ENCODE measurements at regions not wholly inside any gene's neighbourhood (a gene's known extent, or its start where the extent isn't known, plus 50 kb on each side); places are given as distances from the start of the nearest gene placed in this dataset.
"Not testable (repeated sequence)": the region's sequence is repeated elsewhere in the genome, so short reads cannot be mapped to it uniquely, and the experiment has no call there.

- ChIA-PET POLR2A (no interaction called here), CTCF (no interaction called here)
- DNase-seq: no peak
- Histone ChIP-seq H3K4me1 (ENCODE audit: control extremely low read depth in 1 of 4, control insufficient read depth in 4 of 4, insufficient read depth in 4 of 4, low read length in 3 of 4) (no peaks in the 10 kb centered on the region), H3K4me3 (ENCODE audit: control insufficient read depth in 1 of 7, extremely low read depth in 1 of 7, insufficient read depth in 4 of 7, low read depth in 2 of 7, low read length in 6 of 7) (no peak overlapping the region), H3K9me3 (ENCODE audit: control extremely low read depth in 1 of 5, control insufficient read depth in 4 of 5, insufficient read depth in 2 of 5, low read depth in 1 of 5, low read length in 4 of 5) (no peaks in the 10 kb centered on the region), H3K36me3 (ENCODE audit: control insufficient read depth in 4 of 4, insufficient read depth in 4 of 4, low read length in 3 of 4) (no peaks in the 10 kb centered on the region), H3K27me3 (replicated peaks in 2 of 5; ENCODE audit: control insufficient read depth in 4 of 5, insufficient read depth in 5 of 5, low read length in 4 of 5) (peaks cover 0 to 2% (median 0%) of the 10 kb centered on the region in 5 experiments), H3K27ac (ENCODE audit: insufficient read depth in 1 of 2, low read depth in 1 of 2, low read length in 2 of 2, poor library complexity in 1 of 2, severe bottlenecking in 2 of 2) (no peak overlapping the region)
- no CpG with 5 or more reads among the region's 4 CpGs for WGBS (ENCODE audit: insufficient coverage)
These were observed 114.0 kb downstream of the FHIP1A start for GRCh38 chr4:151522866-151523519.

GRCh38 chr4:151524610-151525009 lies 115.6 kb downstream of the FHIP1A start:
- Histone ChIP-seq H3K36me3 (ENCODE audit: control insufficient read depth in 4 of 4, insufficient read depth in 4 of 4, low read length in 3 of 4) (no peaks in the 10 kb centered on the region), H3K4me1 (ENCODE audit: control extremely low read depth in 1 of 4, control insufficient read depth in 4 of 4, insufficient read depth in 4 of 4, low read length in 3 of 4) (no peaks in the 10 kb centered on the region), H3K4me3 (ENCODE audit: control insufficient read depth in 1 of 7, extremely low read depth in 1 of 7, insufficient read depth in 4 of 7, low read depth in 2 of 7, low read length in 6 of 7) (no peak overlapping the region), H3K27me3 (replicated peaks in 2 of 5; ENCODE audit: control insufficient read depth in 4 of 5, insufficient read depth in 5 of 5, low read length in 4 of 5) (peaks cover 0 to 4% (median 0%) of the 10 kb centered on the region in 5 experiments), H3K9me3 (ENCODE audit: control extremely low read depth in 1 of 5, control insufficient read depth in 4 of 5, insufficient read depth in 2 of 5, low read depth in 1 of 5, low read length in 4 of 5) (no peaks in the 10 kb centered on the region), H3K27ac (ENCODE audit: insufficient read depth in 1 of 2, low read depth in 1 of 2, low read length in 2 of 2, poor library complexity in 1 of 2, severe bottlenecking in 2 of 2) (no peak overlapping the region)
- no CpG with 5 or more reads among the region's 2 CpGs for WGBS (ENCODE audit: insufficient coverage)
- no peak for DNase-seq
- ChIA-PET POLR2A (interaction anchor here (0.6 kb wide), 1 partner anchor 63 kb away, joined by 3 read pairs; no protein-coding TSS in a partner anchor), CTCF (interaction anchor here (0.6 kb wide), 1 partner anchor 486 kb away, joined by 3 read pairs; no protein-coding TSS in a partner anchor)

GRCh38 chr4:151526489-151526888 lies 117.5 kb downstream of the FHIP1A start:
- H3K4me3 ChIP-seq (ENCODE audit: control insufficient read depth in 1 of 7, extremely low read depth in 1 of 7, insufficient read depth in 4 of 7, low read depth in 2 of 7, low read length in 6 of 7); DNase-seq; H3K27ac ChIP-seq (ENCODE audit: insufficient read depth in 1 of 2, low read depth in 1 of 2, low read length in 2 of 2, poor library complexity in 1 of 2, severe bottlenecking in 2 of 2); CTCF ChIA-PET; H3K36me3 ChIP-seq (ENCODE audit: control insufficient read depth in 4 of 4, insufficient read depth in 4 of 4, low read length in 3 of 4); H3K4me1 ChIP-seq (ENCODE audit: control extremely low read depth in 1 of 4, control insufficient read depth in 4 of 4, insufficient read depth in 4 of 4, low read length in 3 of 4); H3K27me3 ChIP-seq (replicated peaks in 2 of 5; ENCODE audit: control insufficient read depth in 4 of 5, insufficient read depth in 5 of 5, low read length in 4 of 5); H3K9me3 ChIP-seq (ENCODE audit: control extremely low read depth in 1 of 5, control insufficient read depth in 4 of 5, insufficient read depth in 2 of 5, low read depth in 1 of 5, low read length in 4 of 5); POLR2A ChIA-PET: not testable (repeated sequence)
- 95% methylated on average over 6 of the region's 36 CpGs for WGBS (ENCODE audit: insufficient coverage)

GRCh38 chr4:151527699-151528098 lies 118.7 kb downstream of the FHIP1A start:
- WGBS (ENCODE audit: insufficient coverage): 100% methylated on average over 1 of the region's 2 CpGs
- CTCF ChIA-PET: no interaction called here
- POLR2A ChIA-PET: no interaction called here

GRCh38 chr4:151529187-151529586 lies 120.2 kb downstream of the FHIP1A start:
- H3K36me3 ChIP-seq (ENCODE audit: control insufficient read depth in 4 of 4, insufficient read depth in 4 of 4, low read length in 3 of 4): no peaks in the 10 kb centered on the region
- H3K9me3 ChIP-seq (ENCODE audit: control extremely low read depth in 1 of 5, control insufficient read depth in 4 of 5, insufficient read depth in 2 of 5, low read depth in 1 of 5, low read length in 4 of 5): no peaks in the 10 kb centered on the region
- ChIA-PET CTCF (no interaction called here), POLR2A (no interaction called here)
- H3K4me3 ChIP-seq (ENCODE audit: control insufficient read depth in 1 of 7, extremely low read depth in 1 of 7, insufficient read depth in 4 of 7, low read depth in 2 of 7, low read length in 6 of 7): no peak overlapping the region
- H3K27ac ChIP-seq (ENCODE audit: insufficient read depth in 1 of 2, low read depth in 1 of 2, low read length in 2 of 2, poor library complexity in 1 of 2, severe bottlenecking in 2 of 2): no peak overlapping the region
- no peak for DNase-seq
- WGBS (ENCODE audit: insufficient coverage): 100% methylated on average over 2 of the region's 2 CpGs
- H3K27me3 ChIP-seq (replicated peaks in 2 of 5; ENCODE audit: control insufficient read depth in 4 of 5, insufficient read depth in 5 of 5, low read length in 4 of 5): peaks cover 0 to 2% (median 0%) of the 10 kb centered on the region in 5 experiments
- H3K4me1 ChIP-seq (ENCODE audit: control extremely low read depth in 1 of 4, control insufficient read depth in 4 of 4, insufficient read depth in 4 of 4, low read length in 3 of 4): no peaks in the 10 kb centered on the region

More at GRCh38 chr4:151527699-151528098, 118.7 kb downstream of the FHIP1A start:
- Histone ChIP-seq H3K27me3 (replicated peaks in 2 of 5; ENCODE audit: control insufficient read depth in 4 of 5, insufficient read depth in 5 of 5, low read length in 4 of 5) (peaks cover 0 to 2% (median 0%) of the 10 kb centered on the region in 5 experiments), H3K4me1 (ENCODE audit: control extremely low read depth in 1 of 4, control insufficient read depth in 4 of 4, insufficient read depth in 4 of 4, low read length in 3 of 4) (no peaks in the 10 kb centered on the region), H3K27ac (ENCODE audit: insufficient read depth in 1 of 2, low read depth in 1 of 2, low read length in 2 of 2, poor library complexity in 1 of 2, severe bottlenecking in 2 of 2) (no peak overlapping the region), H3K36me3 (ENCODE audit: control insufficient read depth in 4 of 4, insufficient read depth in 4 of 4, low read length in 3 of 4) (no peaks in the 10 kb centered on the region), H3K9me3 (ENCODE audit: control extremely low read depth in 1 of 5, control insufficient read depth in 4 of 5, insufficient read depth in 2 of 5, low read depth in 1 of 5, low read length in 4 of 5) (no peaks in the 10 kb centered on the region), H3K4me3 (ENCODE audit: control insufficient read depth in 1 of 7, extremely low read depth in 1 of 7, insufficient read depth in 4 of 7, low read depth in 2 of 7, low read length in 6 of 7) (no peak overlapping the region)
- no peak for DNase-seq

- CTCF ChIA-PET: no interaction called here
- WGBS (ENCODE audit: insufficient coverage): 100% methylated on average over 1 of the region's 2 CpGs
These were observed 121.3 kb downstream of the FHIP1A start for GRCh38 chr4:151530230-151530629.

GRCh38 chr4:151530783-151531182 lies 121.8 kb downstream of the FHIP1A start:
- H3K27me3 ChIP-seq (replicated peaks in 2 of 5; ENCODE audit: control insufficient read depth in 4 of 5, insufficient read depth in 5 of 5, low read length in 4 of 5): peaks cover 0 to 2% (median 0%) of the 10 kb centered on the region in 5 experiments
- DNase-seq: no peak
- no peak overlapping the region for H3K27ac ChIP-seq (ENCODE audit: insufficient read depth in 1 of 2, low read depth in 1 of 2, low read length in 2 of 2, poor library complexity in 1 of 2, severe bottlenecking in 2 of 2)
- CTCF ChIA-PET: no interaction called here
- no peaks in the 10 kb centered on the region for H3K36me3 ChIP-seq (ENCODE audit: control insufficient read depth in 4 of 4, insufficient read depth in 4 of 4, low read length in 3 of 4)
- no CpG with 5 or more reads among the region's 1 CpG for WGBS (ENCODE audit: insufficient coverage)
- H3K4me1 ChIP-seq (ENCODE audit: control extremely low read depth in 1 of 4, control insufficient read depth in 4 of 4, insufficient read depth in 4 of 4, low read length in 3 of 4): no peaks in the 10 kb centered on the region
- POLR2A ChIA-PET: no interaction called here
- H3K4me3 ChIP-seq (ENCODE audit: control insufficient read depth in 1 of 7, extremely low read depth in 1 of 7, insufficient read depth in 4 of 7, low read depth in 2 of 7, low read length in 6 of 7): no peak overlapping the region
- no peaks in the 10 kb centered on the region for H3K9me3 ChIP-seq (ENCODE audit: control extremely low read depth in 1 of 5, control insufficient read depth in 4 of 5, insufficient read depth in 2 of 5, low read depth in 1 of 5, low read length in 4 of 5)

More at GRCh38 chr4:151530230-151530629, 121.3 kb downstream of the FHIP1A start:
- Histone ChIP-seq H3K27me3 (replicated peaks in 2 of 5; ENCODE audit: control insufficient read depth in 4 of 5, insufficient read depth in 5 of 5, low read length in 4 of 5) (peaks cover 0 to 2% (median 0%) of the 10 kb centered on the region in 5 experiments), H3K4me3 (ENCODE audit: control insufficient read depth in 1 of 7, extremely low read depth in 1 of 7, insufficient read depth in 4 of 7, low read depth in 2 of 7, low read length in 6 of 7) (no peak overlapping the region), H3K9me3 (ENCODE audit: control extremely low read depth in 1 of 5, control insufficient read depth in 4 of 5, insufficient read depth in 2 of 5, low read depth in 1 of 5, low read length in 4 of 5) (no peaks in the 10 kb centered on the region), H3K36me3 (ENCODE audit: control insufficient read depth in 4 of 4, insufficient read depth in 4 of 4, low read length in 3 of 4) (no peaks in the 10 kb centered on the region), H3K4me1 (ENCODE audit: control extremely low read depth in 1 of 4, control insufficient read depth in 4 of 4, insufficient read depth in 4 of 4, low read length in 3 of 4) (no peaks in the 10 kb centered on the region), H3K27ac (ENCODE audit: insufficient read depth in 1 of 2, low read depth in 1 of 2, low read length in 2 of 2, poor library complexity in 1 of 2, severe bottlenecking in 2 of 2) (no peak overlapping the region)
- POLR2A ChIA-PET: no interaction called here
- DNase-seq: no peak
